Neural cell (in vitro differentiated cells): ENCODE measurements at regions not wholly inside any gene's neighbourhood (a gene's known extent, or its start where the extent isn't known, plus 50 kb on each side); places are given as distances from the start of the nearest gene placed in this dataset.

ENCODE experiments used
- H2AFZ ChIP-seq: fragments of 200-600, 300-800 bp; sonication (generic), shearing (Covaris generic); 2 replicates; pipeline ENCODE4 v1.6.0; 2014; ENCODE audit warnings: low read depth, mild to moderate bottlenecking, antibody characterized with exemption, low read length, moderate library complexity
- H3F3A ChIP-seq: fragments of 200-600 bp; shearing (Covaris generic); 2 replicates; pipeline ENCODE4 v1.6.1; 2016; ENCODE audit warnings: mild to moderate bottlenecking, moderate library complexity, mixed read lengths, antibody characterized with exemption, low read length; ENCODE audit not compliant: insufficient read depth, poor library complexity, severe bottlenecking
- H3K27ac ChIP-seq: fragments of 200-600, 300-800 bp; sonication (generic), shearing (Covaris generic); 2 replicates; pipeline ENCODE4 v1.5.1; 2014; ENCODE audit warnings: mild to moderate bottlenecking, low read length, moderate library complexity
- H3K27me3 ChIP-seq: fragments of 300-800, 200-600 bp; sonication (generic), shearing (Covaris generic); 2 replicates; pipeline ENCODE4 v1.6.0; 2014; ENCODE audit warnings: mild to moderate bottlenecking, low read depth, low read length, moderate library complexity; ENCODE audit not compliant: insufficient read depth
- H3K36me3 ChIP-seq: fragments of 300-800, 200-600 bp; sonication (generic), shearing (Covaris generic); 2 replicates; pipeline ENCODE4 v1.5.1; 2014; ENCODE audit warnings: mild to moderate bottlenecking, antibody characterized with exemption, low read length, moderate library complexity; ENCODE audit not compliant: insufficient read depth
- H3K4me2 ChIP-seq: fragments of 300-800, 200-600 bp; sonication (generic), shearing (Covaris generic); 2 replicates; pipeline ENCODE4 v1.6.0; 2014; ENCODE audit warnings: mild to moderate bottlenecking, low read length
- H3K4me3 ChIP-seq: fragments of 300-800, 200-600 bp; sonication (generic), shearing (Covaris generic); 2 replicates; pipeline ENCODE4 v1.5.1; 2014; ENCODE audit warnings: mild to moderate bottlenecking, low read length, moderate library complexity
- H3K79me2 ChIP-seq: fragments of 200-600 bp; shearing (Covaris generic); replicated peaks from 2 replicates; pipeline ENCODE4 v1.6.0; 2014; ENCODE audit warnings: mild to moderate bottlenecking, low read length, moderate library complexity; ENCODE audit not compliant: insufficient read depth
- H3K9ac ChIP-seq: fragments of 300-800, 200-600 bp; sonication (generic), shearing (Covaris generic); 2 replicates; pipeline ENCODE4 v1.6.1; 2016; ENCODE audit warnings: mild to moderate bottlenecking, low read length, mixed read lengths
- H3K9me2 ChIP-seq: fragments of 200-600 bp; shearing (Covaris generic); 2 replicates; pipeline ENCODE4 v1.6.1; 2016; ENCODE audit warnings: mild to moderate bottlenecking, low read length, mixed read lengths; ENCODE audit not compliant: insufficient read depth
- H3K9me3 ChIP-seq: fragments of 200-600, 300-800 bp; sonication (generic), shearing (Covaris generic); 2 replicates; pipeline ENCODE4 v1.6.1; 2016; ENCODE audit warnings: mild to moderate bottlenecking, mixed run types, low read length, moderate library complexity, mixed read lengths
- H4K20me1 ChIP-seq: fragments of 200-600 bp; shearing (Covaris generic); 2 replicates; pipeline ENCODE4 v1.6.1; 2016; ENCODE audit warnings: mild to moderate bottlenecking, mixed run types; ENCODE audit not compliant: insufficient read depth
- EP300 ChIP-seq: fragments of 450-650 bp; conservative IDR thresholded peaks from 2 replicates; pipeline ENCODE4 v1.6.1; 2014; ENCODE audit warnings: antibody characterized with exemption, mild to moderate bottlenecking, moderate library complexity; ENCODE audit not compliant: poor library complexity, severe bottlenecking
- EZH2 ChIP-seq: fragments of 200-600, 300-800 bp; shearing (Covaris generic), sonication (generic); IDR thresholded peaks from 2 replicates; pipeline ENCODE4 v1.6.1; 2014; ENCODE audit warnings: antibody characterized with exemption, low read length, borderline replicate concordance, mild to moderate bottlenecking; ENCODE audit not compliant: insufficient read depth, poor library complexity, severe bottlenecking
- MXI1 ChIP-seq: fragments of 450-650 bp; conservative IDR thresholded peaks from 2 replicates; pipeline ENCODE4 v1.6.1; 2014; ENCODE audit warnings: antibody characterized with exemption, mild to moderate bottlenecking; ENCODE audit not compliant: poor library complexity, severe bottlenecking
- POLR2AphosphoS5 ChIP-seq: IDR thresholded peaks from 2 replicates; pipeline ENCODE4 v1.6.1; 2012
- SMC3 ChIP-seq: fragments of 450-650 bp; conservative IDR thresholded peaks from 2 replicates; pipeline ENCODE4 v1.6.1; 2014; ENCODE audit warnings: antibody characterized with exemption, mild to moderate bottlenecking, moderate library complexity; ENCODE audit not compliant: poor library complexity
- TAF1 ChIP-seq: IDR thresholded peaks from 2 replicates; pipeline ENCODE4 v1.6.1; 2012; ENCODE audit warnings: low read depth
- TF ChIP-seq, protein P1 (sequence below): fragments of 450-650 bp; IDR thresholded peaks from 2 replicates; pipeline ENCODE4 v1.5.1; 2014; ENCODE audit warnings: antibody characterized with exemption, mild to moderate bottlenecking, moderate library complexity; ENCODE audit not compliant: poor library complexity, severe bottlenecking
- TF ChIP-seq, protein P2 (sequence below): IDR thresholded peaks from 2 replicates; pipeline ENCODE4 v1.6.1; 2012; ENCODE audit warnings: borderline replicate concordance

DNA sequence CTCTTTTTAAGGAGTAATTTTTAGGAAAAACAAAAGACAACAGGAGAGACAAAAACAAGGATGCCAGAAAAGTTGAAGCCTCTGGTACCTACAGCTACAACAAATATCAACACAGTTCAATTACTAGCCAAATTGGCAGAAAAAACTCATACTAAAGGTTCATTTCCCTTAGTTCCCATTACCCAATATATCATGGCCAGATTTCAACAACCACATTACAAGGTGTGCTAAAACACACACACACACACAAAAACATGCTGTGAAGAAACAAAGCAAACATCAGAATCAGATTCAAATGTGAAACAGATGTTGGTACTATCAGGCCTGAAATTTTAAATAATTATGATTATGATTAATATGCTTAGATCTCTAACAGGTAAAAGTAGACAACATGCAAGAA is 272.7 kb upstream of the CLEC14A start:
- Histone ChIP-seq H4K20me1 (no peaks in the 10 kb centered on the region), H3K9me3 (no peaks in the 10 kb centered on the region), H3K9ac (no peak overlapping the region), H3F3A (no peaks in the 10 kb centered on the region), H3K79me2 (no peaks in the 10 kb centered on the region), H3K27ac (peak overlapping the region; percentile 73), H3K9me2 (no peaks in the 10 kb centered on the region), H3K4me2 (no peak overlapping the region), H3K27me3 (no peaks in the 10 kb centered on the region), H3K36me3 (no peaks in the 10 kb centered on the region), H2AFZ (no peak overlapping the region), H3K4me3 (no peak overlapping the region)
- TF ChIP-seq, protein P1, sequence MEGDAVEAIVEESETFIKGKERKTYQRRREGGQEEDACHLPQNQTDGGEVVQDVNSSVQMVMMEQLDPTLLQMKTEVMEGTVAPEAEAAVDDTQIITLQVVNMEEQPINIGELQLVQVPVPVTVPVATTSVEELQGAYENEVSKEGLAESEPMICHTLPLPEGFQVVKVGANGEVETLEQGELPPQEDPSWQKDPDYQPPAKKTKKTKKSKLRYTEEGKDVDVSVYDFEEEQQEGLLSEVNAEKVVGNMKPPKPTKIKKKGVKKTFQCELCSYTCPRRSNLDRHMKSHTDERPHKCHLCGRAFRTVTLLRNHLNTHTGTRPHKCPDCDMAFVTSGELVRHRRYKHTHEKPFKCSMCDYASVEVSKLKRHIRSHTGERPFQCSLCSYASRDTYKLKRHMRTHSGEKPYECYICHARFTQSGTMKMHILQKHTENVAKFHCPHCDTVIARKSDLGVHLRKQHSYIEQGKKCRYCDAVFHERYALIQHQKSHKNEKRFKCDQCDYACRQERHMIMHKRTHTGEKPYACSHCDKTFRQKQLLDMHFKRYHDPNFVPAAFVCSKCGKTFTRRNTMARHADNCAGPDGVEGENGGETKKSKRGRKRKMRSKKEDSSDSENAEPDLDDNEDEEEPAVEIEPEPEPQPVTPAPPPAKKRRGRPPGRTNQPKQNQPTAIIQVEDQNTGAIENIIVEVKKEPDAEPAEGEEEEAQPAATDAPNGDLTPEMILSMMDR = no peak
- TF ChIP-seq EP300 = no peak
- TF ChIP-seq EZH2 = no peak
- no peak for TF ChIP-seq POLR2AphosphoS5
- TF ChIP-seq TAF1 = no peak

DNA sequence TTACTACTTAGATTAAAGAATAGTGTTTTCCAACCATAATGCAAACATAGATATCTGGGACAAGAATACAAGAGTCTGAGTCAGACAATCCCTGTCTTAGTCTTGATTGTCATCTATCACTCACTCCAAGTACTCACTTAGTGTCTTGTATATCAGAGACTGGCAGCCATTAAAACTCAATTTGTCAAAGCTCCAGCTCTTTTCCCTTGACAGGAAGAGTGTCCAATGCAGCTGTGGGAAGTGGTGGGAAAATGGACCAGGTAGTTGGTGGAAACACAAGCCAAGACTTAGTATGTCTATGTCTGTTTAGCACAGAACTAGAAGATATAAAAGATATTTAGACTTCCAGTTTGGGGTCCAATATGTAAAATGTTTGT is 271.6 kb upstream of the CLEC14A start:
- Histone ChIP-seq H3K27ac (peak overlapping the region; percentile 73), H3K27me3 (no peaks in the 10 kb centered on the region), H2AFZ (no peak overlapping the region), H4K20me1 (no peaks in the 10 kb centered on the region), H3K4me2 (no peak overlapping the region), H3K4me3 (no peak overlapping the region), H3K9ac (no peak overlapping the region), H3K79me2 (no peaks in the 10 kb centered on the region), H3K9me2 (no peaks in the 10 kb centered on the region), H3K9me3 (no peaks in the 10 kb centered on the region), H3K36me3 (no peaks in the 10 kb centered on the region), H3F3A (no peaks in the 10 kb centered on the region)
- TF ChIP-seq, protein P2, sequence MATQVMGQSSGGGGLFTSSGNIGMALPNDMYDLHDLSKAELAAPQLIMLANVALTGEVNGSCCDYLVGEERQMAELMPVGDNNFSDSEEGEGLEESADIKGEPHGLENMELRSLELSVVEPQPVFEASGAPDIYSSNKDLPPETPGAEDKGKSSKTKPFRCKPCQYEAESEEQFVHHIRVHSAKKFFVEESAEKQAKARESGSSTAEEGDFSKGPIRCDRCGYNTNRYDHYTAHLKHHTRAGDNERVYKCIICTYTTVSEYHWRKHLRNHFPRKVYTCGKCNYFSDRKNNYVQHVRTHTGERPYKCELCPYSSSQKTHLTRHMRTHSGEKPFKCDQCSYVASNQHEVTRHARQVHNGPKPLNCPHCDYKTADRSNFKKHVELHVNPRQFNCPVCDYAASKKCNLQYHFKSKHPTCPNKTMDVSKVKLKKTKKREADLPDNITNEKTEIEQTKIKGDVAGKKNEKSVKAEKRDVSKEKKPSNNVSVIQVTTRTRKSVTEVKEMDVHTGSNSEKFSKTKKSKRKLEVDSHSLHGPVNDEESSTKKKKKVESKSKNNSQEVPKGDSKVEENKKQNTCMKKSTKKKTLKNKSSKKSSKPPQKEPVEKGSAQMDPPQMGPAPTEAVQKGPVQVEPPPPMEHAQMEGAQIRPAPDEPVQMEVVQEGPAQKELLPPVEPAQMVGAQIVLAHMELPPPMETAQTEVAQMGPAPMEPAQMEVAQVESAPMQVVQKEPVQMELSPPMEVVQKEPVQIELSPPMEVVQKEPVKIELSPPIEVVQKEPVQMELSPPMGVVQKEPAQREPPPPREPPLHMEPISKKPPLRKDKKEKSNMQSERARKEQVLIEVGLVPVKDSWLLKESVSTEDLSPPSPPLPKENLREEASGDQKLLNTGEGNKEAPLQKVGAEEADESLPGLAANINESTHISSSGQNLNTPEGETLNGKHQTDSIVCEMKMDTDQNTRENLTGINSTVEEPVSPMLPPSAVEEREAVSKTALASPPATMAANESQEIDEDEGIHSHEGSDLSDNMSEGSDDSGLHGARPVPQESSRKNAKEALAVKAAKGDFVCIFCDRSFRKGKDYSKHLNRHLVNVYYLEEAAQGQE = peak; percentile 52
- TF ChIP-seq POLR2AphosphoS5 = peak; percentile 63
- no peak for TF ChIP-seq TAF1
- TF ChIP-seq MXI1 = no peak
- peak; percentile 93 for TF ChIP-seq EP300

DNA sequence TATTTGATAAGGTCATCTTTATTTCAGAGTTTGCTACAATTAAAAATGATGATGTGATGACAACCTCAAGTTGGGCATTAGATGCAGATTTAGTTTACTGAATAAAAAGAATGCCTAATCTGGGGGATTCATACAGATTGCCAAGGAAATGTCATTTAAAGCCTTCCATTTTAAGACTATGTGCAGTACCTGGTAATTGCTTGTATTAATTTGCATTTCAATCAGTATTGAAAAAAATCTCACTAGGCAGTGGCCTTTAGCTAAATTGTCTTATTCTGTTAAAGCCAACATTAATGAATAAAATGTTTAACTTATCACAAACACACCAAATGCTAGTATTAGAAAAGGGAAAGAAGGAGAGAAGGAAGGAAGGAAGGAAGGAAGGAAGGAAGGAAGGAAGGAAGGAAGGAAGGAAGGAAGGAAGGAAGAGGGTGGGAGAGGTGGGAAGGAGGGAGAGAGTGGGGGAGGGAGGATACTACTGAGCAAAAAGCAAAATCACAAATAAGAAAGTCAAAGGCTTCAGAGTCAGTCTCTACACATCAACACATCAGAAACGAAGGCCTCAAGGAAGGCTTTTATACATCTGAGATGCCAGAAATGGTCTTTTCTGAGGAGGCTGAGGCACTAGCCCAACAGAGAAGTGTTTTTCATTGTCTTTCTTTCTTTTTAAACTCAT is 271.1 kb upstream of the CLEC14A start:
- no peaks in the 10 kb centered on the region for H4K20me1 ChIP-seq
- no peaks in the 10 kb centered on the region for H3K79me2 ChIP-seq
- H3K27ac ChIP-seq = peak overlapping the region; percentile 73
- no peaks in the 10 kb centered on the region for H3K9me2 ChIP-seq
- H3F3A ChIP-seq = no peaks in the 10 kb centered on the region
- H2AFZ ChIP-seq = no peak overlapping the region
- no peaks in the 10 kb centered on the region for H3K27me3 ChIP-seq
- H3K9me3 ChIP-seq = no peaks in the 10 kb centered on the region
- no peak overlapping the region for H3K9ac ChIP-seq
- no peak for TF ChIP-seq SMC3
- TF ChIP-seq, protein P2 = no peak
- H3K4me2 ChIP-seq = no peak overlapping the region
- H3K36me3 ChIP-seq = no peaks in the 10 kb centered on the region
- H3K4me3 ChIP-seq = no peak overlapping the region
